ENCODE measurements at regions not wholly inside any gene's neighbourhood (a gene's known extent, or its start where the extent isn't known, plus 50 kb on each side); places are given as distances from the start of the nearest gene placed in this dataset.

DNA sequence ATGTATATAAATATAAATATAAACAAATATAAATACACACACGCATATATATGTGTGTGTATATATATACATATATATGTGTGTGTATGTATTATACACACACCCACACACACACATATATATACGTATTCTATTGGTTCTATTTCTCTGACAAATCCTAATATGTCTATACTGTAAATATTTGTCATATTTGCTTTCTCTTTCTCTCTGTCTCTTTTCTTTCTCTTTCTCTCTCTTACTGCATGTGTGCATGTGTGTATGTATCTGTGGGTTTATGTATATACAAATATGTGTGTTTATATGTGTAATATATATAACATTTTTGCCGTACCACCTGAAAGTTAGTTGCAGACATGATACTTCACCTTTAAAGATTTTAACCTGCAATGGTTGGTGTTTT is 174.2 kb upstream of the PLEKHG7 start:
- no peak for DNase-seq

DNA sequence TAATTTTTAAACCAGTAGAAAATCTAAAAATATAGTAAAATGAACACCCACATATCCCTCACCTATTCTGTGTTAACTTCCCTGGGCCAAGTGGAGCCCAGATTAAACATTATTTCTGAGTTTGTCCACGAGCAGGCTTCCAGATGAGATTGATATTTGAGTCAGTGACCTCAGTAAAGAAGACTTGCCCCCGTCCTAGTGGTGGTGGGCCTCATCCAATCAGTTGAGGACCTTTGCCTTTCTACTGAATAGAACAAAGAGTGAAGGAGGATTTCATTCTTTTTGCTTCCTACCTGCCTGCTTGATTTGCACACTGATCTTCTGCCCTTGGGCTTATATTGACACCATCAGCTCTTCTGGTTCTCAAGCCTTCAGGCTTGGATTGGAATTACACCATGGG is 174.7 kb upstream of the PLEKHG7 start:
- no peak for DNase-seq

DNA sequence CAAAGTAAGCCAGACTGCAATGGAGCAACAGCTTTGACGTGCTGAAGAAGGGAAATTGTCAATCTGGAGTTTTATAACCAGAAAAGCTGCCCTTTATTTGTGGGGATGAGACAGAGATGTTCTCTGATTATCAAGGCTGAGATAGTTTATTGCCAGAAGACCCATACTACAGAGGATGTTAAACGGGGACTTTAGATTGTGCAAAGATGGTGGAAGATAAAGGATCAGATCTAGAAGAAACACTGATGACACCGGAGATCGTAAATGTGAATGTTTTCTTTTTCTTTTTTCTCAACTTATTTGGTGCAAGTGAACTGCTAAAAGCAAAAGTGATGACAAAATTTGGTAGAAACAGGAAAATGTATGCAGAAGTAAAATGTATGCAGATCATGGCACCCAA is 178.3 kb upstream of the PLEKHG7 start:
- no peak for DNase-seq

DNA sequence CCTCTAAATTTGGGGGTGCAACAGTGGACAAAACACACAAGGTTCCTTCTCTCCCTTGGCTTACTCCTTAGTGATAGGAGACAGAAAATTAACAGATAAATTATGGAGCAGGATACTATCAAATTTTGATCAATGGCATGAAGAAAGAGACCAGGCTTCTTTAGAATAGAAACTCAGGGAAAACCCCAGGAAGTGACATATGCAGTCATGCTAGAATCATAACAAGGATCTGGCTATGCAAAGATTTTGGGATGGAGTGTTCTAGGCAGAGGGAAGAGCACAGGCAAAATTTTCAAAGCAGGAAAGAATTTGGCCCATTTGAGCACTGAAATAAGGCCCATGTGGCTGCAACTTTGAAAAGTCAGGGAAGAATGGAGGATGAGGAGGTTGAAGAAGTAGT is 182.3 kb upstream of the PLEKHG7 start:
- DNase-seq = no peak

DNA sequence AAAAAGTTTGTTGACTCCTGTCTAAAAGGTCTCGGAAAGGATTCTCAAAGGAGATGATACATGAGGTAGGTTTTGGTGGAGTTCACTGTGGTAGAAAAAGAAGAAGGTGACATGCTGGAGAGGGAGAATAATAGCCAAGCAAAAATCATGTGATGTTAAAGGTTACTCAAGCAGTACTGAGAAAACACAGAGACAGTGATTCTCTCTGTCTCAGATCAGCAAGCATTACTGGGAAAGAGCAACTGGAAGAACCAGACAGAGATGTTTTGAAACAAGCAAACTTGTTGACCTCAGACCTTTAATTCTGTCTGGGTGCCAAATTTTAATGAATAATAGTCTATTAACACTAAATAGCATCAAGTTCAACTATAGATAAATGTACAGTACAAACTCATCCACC is 183.5 kb upstream of the PLEKHG7 start:
- DNase-seq = no peak

DNA sequence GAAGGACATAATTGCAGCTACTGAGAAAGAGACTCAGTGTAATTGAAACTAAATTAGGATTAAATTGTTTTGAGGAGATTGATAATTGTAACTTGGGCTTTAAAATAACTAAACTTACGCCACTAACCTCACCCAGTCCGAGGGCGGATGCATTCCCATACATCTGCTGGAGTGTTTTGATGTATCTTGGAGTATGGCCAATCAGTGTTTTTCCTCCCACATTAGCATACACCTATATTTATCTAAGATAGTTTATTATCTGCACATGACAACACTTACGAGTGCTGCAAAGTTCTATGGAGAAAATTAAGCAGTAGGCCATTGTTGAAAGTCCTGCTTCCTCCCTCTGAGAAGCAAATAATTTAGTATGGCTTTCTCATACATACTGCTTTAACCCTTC is 184.7 kb upstream of the PLEKHG7 start:
- no peak for DNase-seq

DNA sequence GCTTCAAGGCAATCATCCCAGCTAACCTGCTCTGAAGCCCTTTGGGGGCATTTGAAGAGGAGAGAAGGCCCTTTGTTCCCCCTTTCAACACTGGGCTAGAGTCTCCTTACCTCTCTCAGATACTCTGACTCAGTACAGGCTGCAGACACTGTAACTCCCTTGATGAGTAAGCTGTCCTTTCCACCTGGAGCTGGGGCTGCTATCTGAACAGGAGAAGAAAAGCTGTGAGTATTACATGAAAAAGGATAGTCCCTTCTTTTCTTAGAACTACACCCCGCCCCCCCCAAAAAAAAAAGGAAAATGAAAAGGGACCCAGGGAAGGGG is 186.6 kb upstream of the PLEKHG7 start:
- DNase-seq = no peak

DNA sequence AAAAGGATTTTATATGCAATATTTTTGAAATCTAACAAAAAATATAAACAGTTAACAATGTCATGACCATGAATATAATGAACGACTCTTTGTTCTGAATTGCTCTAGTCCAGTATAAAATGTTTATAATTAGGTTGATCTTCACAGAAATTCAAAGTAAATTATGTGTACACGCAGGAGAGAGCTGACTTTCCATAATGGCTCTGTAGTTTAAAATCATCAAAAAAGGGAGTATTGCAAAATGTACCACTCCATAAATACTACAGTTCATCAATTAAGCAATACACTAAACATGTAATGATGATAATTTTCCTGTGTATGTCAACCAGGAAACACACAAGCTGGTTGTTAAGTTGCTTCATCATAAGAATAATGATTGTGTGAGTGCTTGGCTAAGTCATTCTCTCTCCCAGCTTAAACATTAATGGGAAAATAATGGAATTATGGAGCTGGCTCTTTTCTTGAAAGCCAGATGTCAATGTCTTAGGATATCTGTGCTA is 189.5 kb upstream of the PLEKHG7 start:
- DNase-seq = no peak

DNA sequence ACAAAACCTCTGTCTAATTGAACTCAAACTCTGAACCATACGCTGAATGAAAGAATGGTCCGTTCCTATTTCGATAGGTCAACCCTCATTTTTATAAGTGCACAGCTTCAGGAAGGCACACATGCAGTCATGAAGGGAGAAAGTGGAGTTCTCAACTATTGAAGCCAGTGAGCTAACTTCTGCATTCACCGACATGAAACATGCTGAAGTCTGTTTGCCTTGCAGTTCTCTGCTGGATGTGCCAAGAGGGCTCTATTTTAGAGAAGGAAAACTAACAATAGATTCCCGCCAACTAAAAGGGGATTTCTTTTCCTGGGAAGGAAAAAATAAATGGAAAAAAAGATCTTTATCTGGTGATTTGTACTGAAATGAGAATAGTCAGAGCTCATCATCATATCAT is 191.0 kb upstream of the PLEKHG7 start:
- DNase-seq = no peak

DNA sequence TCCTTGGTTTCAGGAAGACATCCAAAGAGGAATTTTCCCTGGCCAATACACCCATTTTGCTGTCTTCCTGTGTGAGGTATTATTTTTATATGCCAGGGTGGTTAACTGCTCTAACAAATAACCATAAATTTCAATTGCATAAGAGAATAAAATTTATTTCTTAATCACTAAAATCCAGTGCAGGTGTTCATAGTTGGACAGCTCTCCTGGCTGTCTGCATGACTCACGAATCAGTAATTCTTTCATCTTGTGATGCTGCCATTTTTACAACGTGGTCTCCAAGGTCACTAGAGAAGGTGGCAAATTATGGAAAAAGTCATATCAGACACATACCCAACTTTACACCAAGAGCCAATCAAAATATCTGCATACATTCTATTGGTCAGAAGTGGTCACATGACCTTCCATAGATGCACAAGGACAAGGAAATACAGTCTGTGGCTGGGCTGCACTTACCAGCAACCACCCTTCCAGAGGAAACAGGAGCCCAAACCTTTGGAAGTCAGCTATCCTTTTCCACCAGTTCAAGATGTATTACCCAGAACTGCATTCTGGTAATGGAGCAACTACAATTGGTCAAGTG is 193.5 kb upstream of the PLEKHG7 start:
- DNase-seq = no peak

DNA sequence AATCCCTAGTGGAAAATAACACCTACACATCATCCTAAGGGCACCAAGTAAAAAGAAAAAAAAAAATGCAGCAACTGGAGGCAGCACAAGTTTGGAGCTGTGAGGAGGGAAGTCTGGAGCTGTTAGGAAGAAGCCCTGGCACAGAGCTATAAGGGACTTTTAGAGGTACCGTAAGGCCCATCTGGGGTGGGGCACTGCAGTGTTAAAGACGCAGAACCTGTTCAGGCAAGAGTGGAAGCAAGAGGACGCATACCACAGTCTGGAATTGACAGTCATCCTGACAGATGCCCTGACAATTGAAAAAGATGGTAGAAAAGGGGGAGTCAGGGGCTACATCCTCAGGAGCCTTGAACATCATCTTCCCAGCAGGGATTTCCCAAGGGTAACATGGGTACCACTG is 195.9 kb upstream of the PLEKHG7 start:
- no peak for DNase-seq

DNA sequence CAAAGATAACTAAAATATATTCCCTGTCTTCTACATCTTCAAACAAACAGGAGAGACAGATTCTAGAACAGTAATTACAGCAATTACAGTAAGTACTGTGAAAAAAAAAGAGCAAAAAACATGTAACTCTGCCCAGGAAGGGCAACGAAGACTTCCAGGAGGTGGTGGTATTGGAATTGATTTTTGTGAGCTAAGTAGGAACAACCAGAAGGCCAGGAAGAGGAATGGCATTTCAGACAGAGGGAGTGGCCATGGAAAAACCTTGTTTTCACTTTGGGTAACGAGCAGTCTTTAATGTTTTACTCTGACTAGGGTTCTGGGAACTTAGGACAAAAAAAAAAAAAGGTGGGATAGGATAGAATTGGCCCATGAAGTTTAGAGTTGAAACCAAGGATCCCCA is 196.3 kb upstream of the PLEKHG7 start:
- no peak for DNase-seq

DNA sequence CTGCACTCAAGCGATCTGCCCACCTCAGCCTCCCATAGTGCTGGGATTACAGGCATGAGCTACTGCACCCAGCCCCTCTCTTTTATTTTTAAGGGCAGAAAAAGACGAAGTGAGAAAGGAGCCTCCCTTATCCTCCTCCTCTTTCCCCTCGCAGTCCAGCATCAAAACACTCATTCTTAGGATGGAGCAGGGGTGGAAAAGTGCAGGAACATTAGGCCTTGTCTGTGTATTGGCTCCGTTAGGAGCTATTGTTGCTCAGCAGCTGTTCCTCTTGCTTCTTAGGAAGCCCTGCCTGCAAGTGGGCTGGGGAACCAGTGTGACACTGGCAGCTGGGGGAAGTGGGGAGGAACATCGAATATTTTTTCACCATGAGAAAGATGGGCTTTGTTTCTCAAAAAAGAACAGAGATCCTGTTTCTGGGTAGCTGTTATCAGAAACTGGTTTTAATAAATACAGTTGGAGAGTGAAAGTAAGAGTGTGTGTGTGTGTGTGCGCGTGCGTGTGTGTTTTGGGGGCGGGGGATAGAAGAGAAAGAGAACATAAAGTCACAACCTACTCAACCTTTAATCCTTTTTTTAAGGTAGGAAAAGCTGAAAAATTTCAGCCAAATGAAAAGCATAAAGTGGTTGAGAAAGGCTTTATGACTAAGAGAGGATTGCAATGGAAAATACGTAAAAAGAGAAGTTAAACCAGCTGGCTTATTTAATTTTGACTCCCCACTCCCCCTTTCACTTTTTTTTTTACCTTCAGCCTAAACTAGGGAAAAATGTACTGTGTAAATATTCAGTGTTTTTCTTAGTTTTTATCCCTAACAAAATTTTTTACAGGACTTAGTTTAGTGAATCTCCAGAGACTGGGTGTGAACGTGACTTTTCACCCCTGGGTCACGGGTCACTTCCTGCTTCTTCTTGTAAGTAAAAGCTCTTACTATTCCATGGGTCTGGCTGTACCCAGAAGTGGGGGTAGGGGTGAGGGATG is 197.2 kb upstream of the PLEKHG7 start:
- peak; percentile 34 for DNase-seq

DNA sequence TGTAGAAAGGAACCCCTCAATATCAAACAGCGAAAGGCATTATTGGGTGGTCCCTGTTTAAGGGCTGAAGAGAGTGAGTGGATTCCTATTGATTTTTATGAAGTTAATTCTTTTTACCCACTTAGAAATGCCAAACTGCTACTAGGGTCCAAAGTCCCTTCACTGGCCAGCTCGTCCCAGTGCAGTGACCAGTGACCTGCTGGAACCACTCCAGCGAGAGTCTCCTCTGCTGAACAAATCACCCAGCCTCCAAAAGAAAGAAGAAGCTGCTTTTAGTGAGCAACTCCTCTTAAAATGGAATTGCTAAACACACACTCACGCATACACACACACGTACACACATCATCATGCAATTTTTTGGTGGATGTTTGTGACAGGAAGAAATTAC is 198.2 kb upstream of the PLEKHG7 start:
- no peak for DNase-seq

DNA sequence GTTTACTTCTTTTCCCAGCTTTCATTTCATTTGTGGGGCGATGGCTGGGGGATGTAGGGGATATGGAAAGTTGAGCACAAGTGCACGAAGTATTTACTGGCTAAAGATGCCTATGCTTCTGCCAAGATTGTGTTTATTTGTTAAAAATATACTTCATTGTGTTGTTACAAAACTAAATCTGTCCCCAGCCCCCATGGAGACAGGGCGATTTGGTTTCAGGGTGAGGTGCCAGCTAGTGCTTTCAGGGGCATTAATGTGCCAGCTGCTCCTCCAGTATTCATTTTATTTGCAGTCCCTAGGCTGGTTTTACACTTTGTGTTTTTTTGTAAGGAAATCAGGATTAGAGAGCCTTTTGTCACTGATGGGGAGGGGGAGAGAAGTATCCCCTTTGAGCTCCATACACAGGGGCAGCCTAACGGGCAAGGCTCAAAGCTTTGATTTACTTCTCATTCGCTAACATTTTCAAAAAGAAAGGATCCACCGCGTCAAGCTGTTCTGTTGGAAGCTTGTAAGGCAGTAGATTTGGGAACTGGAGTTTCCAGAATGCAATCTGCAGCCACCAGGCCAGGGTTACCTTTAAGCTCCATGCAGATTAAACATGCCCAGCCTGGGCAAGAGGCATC is 198.7 kb upstream of the PLEKHG7 start:
- no peak for DNase-seq

DNA sequence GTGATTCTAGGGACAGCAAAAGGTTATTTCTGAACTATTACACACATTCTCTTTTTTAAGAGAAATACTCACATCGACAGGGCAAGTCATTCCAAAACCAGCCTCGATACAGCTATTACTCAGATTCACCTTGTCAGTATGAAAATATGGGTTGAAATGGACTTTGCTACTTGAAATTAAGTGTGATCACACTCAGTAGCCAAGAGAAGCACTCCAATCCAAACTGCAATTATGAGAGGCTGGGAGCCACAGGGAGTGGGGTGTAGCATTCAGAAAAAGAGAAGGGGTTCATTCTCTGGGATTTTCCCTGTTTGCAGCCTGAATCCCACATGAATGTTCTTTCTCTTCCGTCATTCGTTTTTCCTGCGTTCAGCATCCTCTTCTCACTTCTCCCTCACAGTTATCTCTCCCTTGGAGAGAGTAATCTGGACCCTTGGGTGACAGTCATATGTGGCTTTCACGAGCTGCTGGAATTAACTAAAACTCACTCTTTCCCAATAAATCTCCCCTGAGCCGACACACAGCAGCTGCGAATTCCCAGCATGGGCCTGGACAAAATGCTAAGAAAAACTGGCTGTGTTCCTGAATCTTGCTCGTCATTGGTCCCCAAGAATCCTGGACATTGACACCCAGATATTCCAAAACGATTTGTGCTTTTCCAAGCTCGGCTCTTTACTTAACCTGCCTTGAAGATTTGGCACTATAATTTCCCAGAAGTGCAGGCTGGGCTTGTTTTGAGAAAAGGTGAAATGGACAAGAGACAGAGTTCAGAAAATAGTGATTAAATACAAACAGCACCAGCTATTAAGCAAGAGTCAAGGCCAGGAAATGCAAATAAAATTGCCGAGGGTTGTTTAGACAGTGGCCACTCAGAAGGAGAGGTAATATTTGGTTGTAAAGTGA is 199.5 kb upstream of the PLEKHG7 start:
- DNase-seq = no peak

DNA sequence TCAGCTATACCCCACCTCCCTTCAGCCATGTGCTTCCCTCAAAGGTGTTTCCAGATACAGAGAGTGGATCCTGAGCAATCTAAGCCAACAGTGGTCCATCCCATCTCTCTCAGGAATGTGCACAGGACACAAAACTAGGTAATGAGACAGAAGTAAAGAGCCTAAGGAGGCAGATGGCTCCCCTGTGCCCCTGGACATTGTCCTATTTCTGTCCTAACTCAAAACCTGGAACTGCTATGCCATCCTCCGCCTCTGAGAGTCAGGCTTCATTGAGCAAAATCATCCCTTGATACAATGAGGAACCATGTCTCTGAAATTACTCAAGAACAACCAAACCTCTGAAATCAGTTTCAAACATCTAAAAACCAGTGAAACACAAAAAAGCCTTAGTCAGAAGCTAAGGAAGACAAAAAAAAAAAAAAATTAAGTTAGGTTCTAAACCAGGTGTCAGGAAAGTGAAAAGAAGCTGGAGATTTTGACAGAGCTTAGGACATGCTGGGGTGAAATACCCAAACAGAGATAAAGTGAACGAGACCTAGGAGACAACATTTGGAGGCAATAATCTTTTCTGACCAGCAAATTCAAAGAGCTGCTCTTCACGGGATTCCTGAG is 200.3 kb upstream of the PLEKHG7 start:
- DNase-seq = no peak

DNA sequence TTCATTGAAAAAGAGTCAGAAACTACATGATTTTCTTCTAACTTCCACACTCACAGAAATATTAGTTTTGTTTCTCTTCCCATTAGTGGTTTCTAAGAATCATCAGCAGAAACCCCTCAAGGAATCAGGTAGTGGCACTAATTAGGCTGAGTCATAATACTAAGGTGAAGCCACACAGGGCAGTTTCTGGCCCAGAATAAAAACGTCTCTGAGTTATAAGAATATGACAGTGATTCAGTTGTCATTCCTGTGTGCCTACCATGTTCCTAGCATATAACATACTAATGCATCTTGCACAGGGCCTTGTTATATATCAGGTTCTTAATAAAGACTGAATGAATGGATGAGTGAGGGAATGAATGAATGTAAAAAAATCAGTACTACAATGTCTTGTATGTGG is 206.0 kb upstream of the PLEKHG7 start:
- DNase-seq = no peak

DNA sequence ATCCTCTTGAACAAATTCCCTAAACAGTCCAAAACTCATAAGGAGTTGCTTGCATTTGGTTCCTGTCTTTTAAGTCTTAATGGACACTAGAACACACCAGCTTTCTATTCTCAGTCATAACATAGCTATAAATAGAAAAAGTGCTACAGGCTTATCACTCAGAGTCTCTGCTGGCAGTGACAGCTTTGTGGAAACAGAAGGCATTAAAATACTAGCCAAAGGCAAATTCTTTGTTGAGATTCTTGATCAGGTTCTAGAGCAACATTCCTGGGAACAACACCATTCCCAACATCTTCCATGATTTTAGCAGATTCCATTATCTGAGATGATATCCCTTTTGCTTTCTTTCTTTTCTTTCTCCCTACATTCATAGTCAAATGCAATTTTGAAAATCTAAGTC is 207.7 kb upstream of the PLEKHG7 start:
- no peak for DNase-seq

DNA sequence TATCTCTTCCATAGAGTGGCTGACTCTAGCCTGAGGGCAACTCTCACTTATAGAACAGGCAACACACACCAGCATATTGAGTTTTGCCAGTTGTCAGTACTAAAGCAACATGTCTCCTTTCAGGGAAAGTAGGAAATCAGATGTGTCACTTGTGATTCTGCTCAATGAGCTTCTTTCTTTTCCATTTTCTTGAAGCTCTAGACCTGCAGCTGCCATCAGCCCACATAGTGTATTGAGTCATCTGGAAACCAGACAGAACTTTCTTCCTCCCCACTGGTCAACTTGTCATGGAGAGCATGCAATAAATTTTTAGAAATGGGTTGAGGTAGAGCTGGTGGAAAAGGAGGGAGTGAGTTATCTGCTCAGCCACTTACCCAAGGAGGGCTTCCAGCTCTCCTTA is 209.0 kb upstream of the PLEKHG7 start:
- no peak for DNase-seq

DNA sequence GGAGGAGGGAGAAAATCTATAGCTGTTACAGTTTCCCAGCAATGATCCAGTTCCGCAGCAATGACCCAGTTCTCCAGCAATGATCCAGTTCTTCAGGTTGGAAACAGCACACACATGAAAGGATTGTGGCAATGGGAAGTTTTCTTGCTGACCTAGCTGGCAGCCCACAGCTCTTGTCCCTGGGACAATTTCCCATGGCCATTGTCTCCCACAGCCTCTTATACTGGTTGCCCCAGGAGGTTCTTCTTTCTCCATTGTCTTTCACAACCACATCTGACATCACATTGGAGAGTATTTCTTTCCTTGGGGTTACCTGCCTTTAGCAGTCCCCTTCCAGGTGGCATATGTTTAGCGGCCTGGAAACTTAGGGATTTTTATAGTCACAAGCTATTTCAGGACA is 209.8 kb upstream of the PLEKHG7 start:
- DNase-seq = no peak

DNA sequence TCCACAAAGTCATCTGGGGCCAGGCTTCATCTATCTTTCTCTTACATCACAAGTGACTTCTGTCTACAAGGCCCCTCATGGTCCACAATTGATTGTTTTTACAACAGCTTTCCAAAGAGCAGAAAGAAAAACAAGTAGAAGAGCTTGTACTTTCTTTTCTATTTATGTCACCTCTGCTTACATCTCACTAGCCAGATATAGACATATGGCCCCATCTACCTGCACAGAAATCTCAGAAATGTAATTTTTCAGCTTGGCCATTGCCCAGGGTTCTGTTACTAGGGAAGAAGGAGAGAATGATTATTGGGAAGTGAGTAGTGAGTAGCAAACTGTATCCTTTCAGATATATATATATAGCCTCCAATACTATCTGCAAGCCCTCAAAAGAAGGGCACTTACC is 210.5 kb upstream of the PLEKHG7 start:
- DNase-seq = no peak

DNA sequence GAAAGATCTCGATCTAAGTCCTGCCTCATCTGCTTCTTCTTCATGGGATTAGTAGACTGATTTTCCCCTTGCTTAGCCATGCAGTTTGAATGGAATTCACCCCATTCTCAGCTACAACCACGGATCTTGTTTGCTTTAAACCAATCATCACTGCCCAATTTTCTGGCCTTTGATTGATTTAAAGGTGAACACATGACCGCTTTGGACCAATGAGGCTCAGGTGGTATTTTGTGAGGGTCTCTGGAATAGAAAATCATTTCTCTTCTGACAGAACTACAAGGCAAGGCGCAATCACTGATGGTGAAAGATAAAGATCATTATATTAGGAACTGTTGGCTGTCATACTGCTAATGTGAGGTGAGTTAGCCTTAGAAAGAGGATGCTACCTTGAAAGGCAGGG is 213.0 kb upstream of the PLEKHG7 start:
- no peak for DNase-seq
